Mucosa of descending colon (tissue), 3 donors: ENCODE measurements at regions not wholly inside any gene's neighbourhood (a gene's known extent, or its start where the extent isn't known, plus 50 kb on each side); places are given as distances from the start of the nearest gene placed in this dataset.

Experiments
- ATAC-seq: fragments of 200-7000 bp; cut with Tn5 transposase; one replicate; pipeline ENCODE4 v1.9.1; 2020; ENCODE audit warnings: mild to moderate bottlenecking, moderate library complexity
- DNase-seq, 3 donors: peaks; one replicate each; pipeline ENCODE4 v3.0.0-alpha.2; 2020
- H3K36me3 ChIP-seq: fragments of 200-600 bp; one replicate; pipeline ENCODE4 v1.8.0; 2021; ENCODE audit warnings: low read depth, mild to moderate bottlenecking
- H3K4me1 ChIP-seq: fragments of 200-600 bp; one replicate; pipeline ENCODE4 v1.8.0; 2021; ENCODE audit warnings: low read depth, mild to moderate bottlenecking
- H3K4me3 ChIP-seq: fragments of 200-600 bp; one replicate; pipeline ENCODE4 v1.8.0; 2021; ENCODE audit warnings: mild to moderate bottlenecking
- H3K9me3 ChIP-seq: fragments of 200-600 bp; one replicate; pipeline ENCODE4 v1.8.0; 2021; ENCODE audit warnings: mild to moderate bottlenecking
- CTCF ChIP-seq: fragments of 200-600 bp; IDR thresholded peaks from one replicate; pipeline ENCODE4 v1.8.0; 2022; ENCODE audit warnings: antibody characterized with exemption, mild to moderate bottlenecking
- intact Hi-C, 2 donors: fragments of 100-400 bp; cut with DNase I in 1 of 2; cut with micrococcal nuclease in 1 of 2; formaldehyde crosslinking; loops; one replicate each; pipeline versions ENCODE4 v1.11.0 to v1.11.1; 2022; cut with DNase I, micrococcal nuclease
- donor health status: DM: no; HTN: no; CAD: no; lungs with moderate emphysema.
- donor health status: DM: no; HTN: no; CAD: no.
- donor health status: DM: no; HTN: yes; CAD: no.

DNA sequence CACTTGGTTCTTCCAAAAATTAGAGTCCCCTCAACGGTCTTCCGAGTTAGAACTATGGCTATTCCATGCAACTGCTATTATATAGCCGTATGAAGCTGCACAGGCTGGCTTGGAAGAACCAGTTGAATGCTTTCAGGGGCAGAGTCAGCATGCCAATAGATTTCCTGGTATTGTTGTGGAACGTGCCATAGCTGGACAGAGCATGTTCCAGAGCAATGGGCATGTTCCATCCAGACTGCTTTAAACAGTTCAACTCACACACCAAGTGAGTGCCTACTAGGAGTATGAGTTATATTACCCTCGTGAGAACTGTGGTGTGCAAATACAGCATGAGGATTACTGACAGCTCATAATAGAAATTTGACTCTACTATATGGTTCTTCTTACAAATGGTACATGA is 682.0 kb downstream of the SATB2 start:
- peak in 1 of 3 donors; percentile 53 for DNase-seq
- Histone ChIP-seq H3K4me3 (no peak overlapping the region), H3K36me3 (no peaks in the 10 kb centered on the region), H3K9me3 (no peaks in the 10 kb centered on the region), H3K4me1 (peaks cover 12% of the 10 kb centered on the region)
- peak; percentile 74 for ATAC-seq
- no peak for TF ChIP-seq CTCF
- intact Hi-C loops, result no loop called here

DNA sequence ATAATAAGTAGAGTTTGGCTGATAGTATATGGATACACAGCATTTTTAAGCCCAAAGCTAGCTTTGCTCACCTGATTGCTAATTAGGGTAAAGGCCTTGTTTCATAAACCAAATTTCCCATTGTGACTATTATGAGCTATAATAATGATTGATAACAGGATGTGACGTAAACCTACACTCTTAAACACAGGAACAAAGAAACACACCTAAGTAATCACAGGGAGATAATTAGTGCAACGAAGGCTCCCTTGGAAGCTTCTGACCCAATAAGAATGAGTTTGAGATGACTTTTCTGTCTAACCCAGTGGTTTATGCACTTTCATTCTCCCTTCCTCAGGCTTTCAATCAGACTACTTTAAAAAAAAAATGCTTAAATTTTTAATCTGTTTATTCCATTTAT is 683.2 kb downstream of the SATB2 start:
- no peaks in the 10 kb centered on the region for H3K36me3 ChIP-seq
- no peaks in the 10 kb centered on the region for H3K9me3 ChIP-seq
- no peak overlapping the region for H3K4me3 ChIP-seq
- peaks cover 12% of the 10 kb centered on the region for H3K4me1 ChIP-seq
- DNase-seq, result no peak
- ATAC-seq, result peak; percentile 18
- TF ChIP-seq CTCF, result no peak
- intact Hi-C loops, result no loop called here

GRCh38 chr2:198767694-198768093 is 690.0 kb downstream of the SATB2 start:
- DNase-seq, result peak; percentile 49 to 55 (median 51)
- intact Hi-C loops, result loop anchor here in 1 of 2 donors (5.0 kb wide), 1 partner anchor 70 kb away; no protein-coding TSS in a partner anchor
- peak; percentile 58 for ATAC-seq
- peaks cover 9% of the 10 kb centered on the region for H3K4me1 ChIP-seq
- H3K36me3 ChIP-seq, result no peaks in the 10 kb centered on the region
- H3K9me3 ChIP-seq, result no peaks in the 10 kb centered on the region
- H3K4me3 ChIP-seq, result no peak overlapping the region
- no peak for TF ChIP-seq CTCF

GRCh38 chr2:198763793-198764192 is 693.9 kb downstream of the SATB2 start:
- intact Hi-C loops, result no loop called here
- TF ChIP-seq CTCF, result no peak
- peaks cover 9% of the 10 kb centered on the region for H3K4me1 ChIP-seq
- ATAC-seq, result no peak
- no peaks in the 10 kb centered on the region for H3K36me3 ChIP-seq
- H3K4me3 ChIP-seq, result no peak overlapping the region
- no peak for DNase-seq
- H3K9me3 ChIP-seq, result no peaks in the 10 kb centered on the region

- DNase-seq (no peak), ATAC-seq (no peak)
- intact Hi-C loops, result no loop called here
- H3K9me3 ChIP-seq, result no peaks in the 10 kb centered on the region
- H3K36me3 ChIP-seq, result no peaks in the 10 kb centered on the region
- no peak overlapping the region for H3K4me3 ChIP-seq
- peaks cover 9% of the 10 kb centered on the region for H3K4me1 ChIP-seq
- TF ChIP-seq CTCF, result no peak
These were observed 695.3 kb downstream of the SATB2 start for GRCh38 chr2:198762441-198762840.

- no peak for DNase-seq
- Histone ChIP-seq H3K36me3 (no peaks in the 10 kb centered on the region), H3K9me3 (no peaks in the 10 kb centered on the region), H3K4me3 (no peak overlapping the region), H3K4me1 (peaks cover 5% of the 10 kb centered on the region)
- peak; percentile 95 for ATAC-seq
- intact Hi-C loops, result no loop called here
- no peak for TF ChIP-seq CTCF
These were observed 700.7 kb downstream of the SATB2 start for GRCh38 chr2:198757069-198757468.
